Head of caudate nucleus (tissue), 42 donors: ENCODE measurements at regions not wholly inside any gene's neighbourhood (a gene's known extent, or its start where the extent isn't known, plus 50 kb on each side); places are given as distances from the start of the nearest gene placed in this dataset.

ENCODE experiments used
- DNase-seq, 42 donors: peaks; one replicate each; pipeline versions ENCODE4 v3.0.0 to v3.0.0-alpha.2; 2020 to 2021; ENCODE audit warnings: mixed read lengths in 7 of 42
- intact Hi-C: fragments of 100-400 bp; cut with DNase I; formaldehyde crosslinking; loops from one replicate; pipeline ENCODE4 v1.15.0; 2022

GRCh38 chr4:151911970-151912369 is 151.2 kb upstream of the GATB start:
- no peak for DNase-seq
- intact Hi-C loops, result no loop called here

GRCh38 chr4:151908734-151909497 is 148.1 kb upstream of the GATB start:
- intact Hi-C loops, result no loop called here
- DNase-seq, result no peak

DNA sequence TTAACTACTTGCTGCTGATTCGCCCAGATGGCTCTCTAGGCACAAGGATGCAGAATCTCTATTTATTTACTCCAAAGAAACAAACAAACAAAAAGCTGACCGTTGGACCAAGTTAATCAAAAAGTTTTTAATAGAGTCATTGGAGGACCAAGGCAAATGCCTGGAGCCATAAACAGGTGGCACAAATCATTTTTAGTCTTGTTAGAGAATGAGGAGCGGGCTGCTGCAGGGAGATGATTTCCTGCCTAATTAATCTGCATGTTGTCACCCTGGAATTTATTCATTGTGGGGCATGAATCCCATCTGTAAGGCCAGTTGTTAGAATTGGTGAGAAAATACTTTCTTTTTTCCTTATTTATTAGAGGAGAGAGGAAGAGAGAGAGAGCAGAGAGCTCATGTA is 147.4 kb upstream of the GATB start:
- DNase-seq, result no peak
- intact Hi-C loops, result no loop called here

DNA sequence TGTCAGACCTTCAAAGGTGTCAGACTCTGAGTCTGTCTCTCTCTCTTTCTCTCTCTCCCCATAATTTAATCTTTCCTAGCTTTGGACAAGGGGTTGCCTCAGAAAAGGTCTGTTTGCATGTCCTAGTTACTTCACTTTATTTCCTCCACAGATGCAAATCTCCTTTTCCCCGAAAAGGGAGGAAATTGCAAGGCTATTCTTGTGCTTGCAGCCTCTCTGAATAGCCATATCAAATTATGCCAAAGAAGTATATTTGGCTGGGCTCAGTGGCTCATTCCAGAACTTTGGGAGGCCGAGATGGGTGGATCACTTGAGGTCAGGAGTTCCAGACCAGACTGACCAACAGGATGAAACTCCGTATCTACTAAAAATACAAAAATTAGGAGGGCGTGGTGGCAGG is 145.6 kb upstream of the GATB start:
- no peak for DNase-seq
- intact Hi-C loops, result no loop called here

DNA sequence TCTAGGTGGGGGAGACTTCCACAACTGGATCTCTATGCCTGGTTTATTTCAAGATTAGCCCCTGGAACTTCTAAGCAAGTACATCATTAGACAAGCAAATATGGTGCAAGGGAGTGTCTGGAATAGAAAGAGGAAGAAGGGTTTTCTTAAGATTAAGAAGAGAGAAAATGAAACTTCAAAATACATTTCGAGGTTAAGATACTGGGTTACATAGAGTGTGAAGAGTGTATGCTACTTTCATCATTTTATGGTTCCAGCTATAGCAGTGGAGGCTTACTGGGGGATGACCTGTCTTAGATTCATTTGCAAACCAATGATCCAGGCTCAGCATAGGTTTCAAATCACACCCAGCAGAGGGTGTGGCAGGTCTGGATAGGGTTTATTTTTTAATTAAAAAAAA is 144.4 kb upstream of the GATB start:
- DNase-seq, result no peak
- intact Hi-C loops, result no loop called here

GRCh38 chr4:151901631-151902030 is 140.8 kb upstream of the GATB start:
- intact Hi-C loops, result no loop called here
- no peak for DNase-seq

DNA sequence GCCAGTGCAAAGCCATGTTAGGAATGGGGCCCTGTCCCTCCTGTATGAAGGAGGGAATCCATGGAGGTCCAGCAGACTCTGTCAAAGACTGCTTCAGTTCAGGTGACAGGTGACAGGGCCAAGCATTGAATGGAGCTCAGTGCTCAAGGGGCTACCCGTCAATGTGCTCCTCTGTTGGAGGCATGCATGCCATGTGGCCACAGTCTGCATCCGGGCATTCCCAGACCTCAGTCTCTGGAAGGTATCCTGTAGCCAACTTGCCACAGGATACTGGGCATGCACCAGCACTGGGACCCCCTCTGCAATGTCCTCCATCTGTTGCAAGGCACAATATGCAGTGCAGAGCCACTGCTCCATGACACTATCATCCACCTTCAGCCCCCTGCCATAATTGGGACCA is 136.1 kb upstream of the GATB start:
- intact Hi-C loops, result no loop called here
- DNase-seq, result no peak

DNA sequence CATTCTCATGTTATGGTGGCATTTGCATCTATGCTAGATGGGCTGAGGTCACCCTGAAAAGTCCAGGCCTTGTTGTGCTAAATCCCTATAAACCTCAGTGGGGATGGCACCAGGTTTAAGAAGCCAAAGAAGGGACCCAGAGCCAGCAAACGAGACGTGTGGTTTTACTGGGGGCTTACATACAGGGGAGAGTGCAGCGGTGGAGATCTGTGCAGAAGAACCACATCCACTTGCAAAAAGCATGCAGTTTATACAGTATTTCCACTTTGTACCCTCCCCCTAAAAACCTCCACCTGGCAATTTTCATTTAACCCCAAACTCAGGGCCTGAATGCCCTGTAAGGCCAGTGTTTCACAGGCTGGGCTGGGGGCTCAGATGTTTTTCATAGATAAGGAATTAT is 134.9 kb upstream of the GATB start:
- intact Hi-C loops, result no loop called here
- no peak for DNase-seq

DNA sequence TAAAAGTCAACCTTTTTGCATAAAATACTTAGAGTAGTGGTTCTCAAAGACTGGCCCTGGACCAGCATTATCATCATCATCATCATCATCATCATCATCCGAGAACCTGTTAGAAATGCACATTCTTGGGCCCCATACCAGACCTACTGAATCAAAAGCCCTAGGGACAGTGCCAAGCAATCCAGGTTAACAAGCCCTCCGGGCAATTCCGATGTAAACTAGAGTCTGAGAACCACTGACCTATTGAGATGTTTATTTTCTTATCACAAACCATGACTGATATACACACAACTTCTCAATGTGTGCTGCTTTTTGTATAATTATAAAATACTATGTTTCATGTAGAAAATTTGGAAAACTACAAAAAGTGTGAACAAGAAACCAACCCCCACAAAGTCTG is 133.4 kb upstream of the GATB start:
- intact Hi-C loops, result no loop called here
- DNase-seq, result no peak

GRCh38 chr4:151888367-151888866 is 127.6 kb upstream of the GATB start:
- DNase-seq, result no peak
- intact Hi-C loops, result no loop called here

- intact Hi-C loops, result no loop called here
- no peak for DNase-seq
Measured at GRCh38 chr4:151887816-151888180, 127.0 kb upstream of the GATB start.

DNA sequence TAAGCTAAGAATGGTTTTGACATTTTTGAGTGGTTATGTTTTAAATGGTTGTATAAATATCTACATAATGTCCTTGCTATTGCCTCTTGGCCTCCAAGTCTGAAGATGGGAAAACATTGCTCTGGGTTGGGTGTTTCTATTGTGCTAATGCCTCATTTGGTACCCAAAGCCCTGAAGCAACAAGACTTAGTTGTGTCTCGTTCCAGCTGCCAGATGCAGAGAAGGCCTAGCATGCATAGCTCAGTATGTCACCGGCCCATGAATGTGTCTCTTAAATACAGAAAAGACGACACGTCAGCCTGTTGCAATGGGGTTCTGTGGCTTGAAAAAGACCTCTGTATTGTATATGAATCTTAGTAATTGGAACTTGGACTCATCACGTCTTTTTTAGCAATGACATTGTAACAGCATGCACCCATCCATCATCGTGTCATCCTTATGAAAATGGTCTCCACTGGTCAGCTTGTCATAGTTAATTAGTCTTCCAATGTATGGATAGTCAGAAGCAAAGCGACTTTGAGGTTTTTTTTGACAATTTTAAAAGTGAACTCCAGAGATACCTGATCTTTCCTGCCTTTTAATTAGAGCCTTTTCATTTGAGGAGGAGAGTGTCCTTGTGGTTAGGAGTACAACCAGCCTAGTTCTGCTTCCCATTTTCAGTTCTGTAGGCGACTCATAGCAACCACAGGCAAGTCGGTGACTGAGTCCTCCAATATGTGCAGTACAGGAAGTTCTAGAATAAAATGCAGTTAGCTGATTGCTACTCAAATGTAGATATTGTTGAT is 126.4 kb upstream of the GATB start:
- DNase-seq, result no peak
- intact Hi-C loops, result no loop called here

- no peak for DNase-seq
- intact Hi-C loops, result no loop called here
Measured at GRCh38 chr4:151885123-151885522, 124.3 kb upstream of the GATB start.

- no peak for DNase-seq
- intact Hi-C loops, result no loop called here
Measured at GRCh38 chr4:151883747-151884146, 122.9 kb upstream of the GATB start.

DNA sequence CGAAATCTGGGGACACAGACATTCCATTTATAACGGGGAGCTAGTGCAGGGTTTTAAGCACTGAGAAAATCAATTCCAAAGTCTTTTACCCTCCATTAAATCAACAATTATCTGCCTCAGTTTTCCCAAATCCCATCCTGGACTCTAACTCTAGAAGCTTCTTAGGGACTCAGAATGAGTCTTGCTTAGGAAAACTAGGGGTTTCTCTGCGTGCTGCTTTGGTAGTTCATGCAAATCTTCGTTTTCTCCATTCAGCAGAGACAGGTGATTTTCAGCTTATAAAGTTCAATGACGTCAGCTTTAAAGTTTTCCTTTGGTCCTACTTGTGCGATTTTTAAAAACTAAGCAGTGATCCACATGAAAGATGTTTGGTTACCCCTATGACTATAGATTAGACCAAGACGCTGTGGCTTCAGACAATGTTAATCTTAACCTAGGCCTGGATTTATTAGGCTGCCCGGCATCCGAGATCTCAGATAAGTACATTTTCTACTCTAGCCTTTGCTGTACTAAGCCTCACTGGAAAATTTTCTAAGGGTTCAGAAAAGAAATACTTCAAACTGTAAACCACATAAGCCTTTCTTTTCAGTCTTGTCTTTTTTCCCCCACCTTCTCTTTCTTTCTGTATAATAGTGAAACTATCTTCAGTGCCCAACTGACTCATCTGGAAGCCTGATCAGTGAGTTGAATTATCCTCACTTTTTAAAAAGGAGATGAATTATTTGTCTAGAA is 121.4 kb upstream of the GATB start:
- intact Hi-C loops, result no loop called here
- no peak for DNase-seq

GRCh38 chr4:151879705-151880445 is 119.1 kb upstream of the GATB start:
- no peak for DNase-seq
- intact Hi-C loops, result no loop called here

- no peak for DNase-seq
- intact Hi-C loops, result no loop called here
Measured at GRCh38 chr4:151876381-151876988, 115.7 kb upstream of the GATB start.

- intact Hi-C loops, result no loop called here
- DNase-seq, result no peak
Measured at GRCh38 chr4:151874328-151874727, 113.5 kb upstream of the GATB start.

DNA sequence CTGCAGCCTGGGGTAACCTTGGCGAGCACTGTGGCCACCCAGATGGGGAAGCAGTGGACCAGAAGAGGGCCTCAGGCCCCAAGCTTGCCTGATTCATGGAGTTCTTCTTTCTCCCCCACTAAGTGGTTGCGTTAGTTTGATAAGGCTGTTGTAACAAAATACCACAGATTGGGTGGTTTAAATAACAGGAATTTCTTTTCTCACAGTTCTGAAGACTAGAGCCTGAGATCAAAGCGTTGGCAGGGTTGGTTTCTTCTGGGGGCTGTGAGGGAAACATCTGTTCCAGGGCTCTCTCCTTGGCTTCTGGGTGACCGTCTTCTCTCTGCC is 105.7 kb upstream of the GATB start:
- intact Hi-C loops, result no loop called here
- DNase-seq, result peak in 3 of 42 donors; percentile 19 to 48 (median 38)
